Liver (tissue), 3 donors: ENCODE measurements at regions not wholly inside any gene's neighbourhood (a gene's known extent, or its start where the extent isn't known, plus 50 kb on each side); places are given as distances from the start of the nearest gene placed in this dataset.

Source experiments
- ATF3 ChIP-seq: IDR thresholded peaks from 2 replicates; pipeline ENCODE4 v1.6.1; 2016; ENCODE audit warnings: antibody characterized with exemption
- EGR1 ChIP-seq, 2 donors: IDR thresholded peaks; 2 replicates each; pipeline ENCODE4 v1.6.1; 2016 to 2018; ENCODE audit warnings: antibody characterized with exemption in 2 of 2, low read depth in 2 of 2
- GABPA ChIP-seq, 2 donors: IDR thresholded peaks in 1 of 2; conservative IDR thresholded peaks in 1 of 2; 2 replicates each; pipeline ENCODE4 v1.6.1; 2016; ENCODE audit warnings: antibody characterized with exemption in 2 of 2, mild to moderate bottlenecking in 1 of 2, moderate library complexity in 1 of 2
- RAD21 ChIP-seq, 2 donors: IDR thresholded peaks; 2 replicates each; pipeline ENCODE4 v1.6.1; 2016; ENCODE audit warnings: antibody characterized with exemption in 2 of 2, mild to moderate bottlenecking in 2 of 2
- REST ChIP-seq: IDR thresholded peaks from 2 replicates; pipeline ENCODE4 v1.6.1; 2016; ENCODE audit warnings: antibody characterized with exemption, mild to moderate bottlenecking
- TF ChIP-seq, protein P1 (sequence below): fragments of 150-350 bp; IDR thresholded peaks from 2 replicates; pipeline ENCODE4 v1.5.1; 2017; ENCODE audit warnings: improper control_type of control experiment, low read depth, low read length; ENCODE audit not compliant: missing input control
- TF ChIP-seq, protein P2 (sequence below): IDR thresholded peaks from 2 replicates; pipeline ENCODE4 v1.6.1; 2016; ENCODE audit warnings: antibody characterized with exemption
- TF ChIP-seq, protein P3 (sequence below): IDR thresholded peaks from 2 replicates; pipeline ENCODE4 v1.6.1; 2016; ENCODE audit warnings: antibody characterized with exemption
- donor health status: healthy.
- donor health status: healthy.

- TF ChIP-seq, protein P1, sequence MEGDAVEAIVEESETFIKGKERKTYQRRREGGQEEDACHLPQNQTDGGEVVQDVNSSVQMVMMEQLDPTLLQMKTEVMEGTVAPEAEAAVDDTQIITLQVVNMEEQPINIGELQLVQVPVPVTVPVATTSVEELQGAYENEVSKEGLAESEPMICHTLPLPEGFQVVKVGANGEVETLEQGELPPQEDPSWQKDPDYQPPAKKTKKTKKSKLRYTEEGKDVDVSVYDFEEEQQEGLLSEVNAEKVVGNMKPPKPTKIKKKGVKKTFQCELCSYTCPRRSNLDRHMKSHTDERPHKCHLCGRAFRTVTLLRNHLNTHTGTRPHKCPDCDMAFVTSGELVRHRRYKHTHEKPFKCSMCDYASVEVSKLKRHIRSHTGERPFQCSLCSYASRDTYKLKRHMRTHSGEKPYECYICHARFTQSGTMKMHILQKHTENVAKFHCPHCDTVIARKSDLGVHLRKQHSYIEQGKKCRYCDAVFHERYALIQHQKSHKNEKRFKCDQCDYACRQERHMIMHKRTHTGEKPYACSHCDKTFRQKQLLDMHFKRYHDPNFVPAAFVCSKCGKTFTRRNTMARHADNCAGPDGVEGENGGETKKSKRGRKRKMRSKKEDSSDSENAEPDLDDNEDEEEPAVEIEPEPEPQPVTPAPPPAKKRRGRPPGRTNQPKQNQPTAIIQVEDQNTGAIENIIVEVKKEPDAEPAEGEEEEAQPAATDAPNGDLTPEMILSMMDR, result no peak
- no peak for TF ChIP-seq GABPA (IDR thresholded peaks at IDR 0.05 in 1 of 2, conservative IDR thresholded peaks at IDR 0.05 in 1 of 2)
- TF ChIP-seq, protein P2, sequence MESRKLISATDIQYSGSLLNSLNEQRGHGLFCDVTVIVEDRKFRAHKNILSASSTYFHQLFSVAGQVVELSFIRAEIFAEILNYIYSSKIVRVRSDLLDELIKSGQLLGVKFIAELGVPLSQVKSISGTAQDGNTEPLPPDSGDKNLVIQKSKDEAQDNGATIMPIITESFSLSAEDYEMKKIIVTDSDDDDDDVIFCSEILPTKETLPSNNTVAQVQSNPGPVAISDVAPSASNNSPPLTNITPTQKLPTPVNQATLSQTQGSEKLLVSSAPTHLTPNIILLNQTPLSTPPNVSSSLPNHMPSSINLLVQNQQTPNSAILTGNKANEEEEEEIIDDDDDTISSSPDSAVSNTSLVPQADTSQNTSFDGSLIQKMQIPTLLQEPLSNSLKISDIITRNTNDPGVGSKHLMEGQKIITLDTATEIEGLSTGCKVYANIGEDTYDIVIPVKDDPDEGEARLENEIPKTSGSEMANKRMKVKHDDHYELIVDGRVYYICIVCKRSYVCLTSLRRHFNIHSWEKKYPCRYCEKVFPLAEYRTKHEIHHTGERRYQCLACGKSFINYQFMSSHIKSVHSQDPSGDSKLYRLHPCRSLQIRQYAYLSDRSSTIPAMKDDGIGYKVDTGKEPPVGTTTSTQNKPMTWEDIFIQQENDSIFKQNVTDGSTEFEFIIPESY, result no peak
- TF ChIP-seq REST, result no peak
- TF ChIP-seq EGR1 (IDR thresholded peaks at IDR 0.05; ENCODE audit: low read depth in 2 of 2), result no peak
- no peak for TF ChIP-seq RAD21 (IDR thresholded peaks at IDR 0.05)
- TF ChIP-seq, protein P3, sequence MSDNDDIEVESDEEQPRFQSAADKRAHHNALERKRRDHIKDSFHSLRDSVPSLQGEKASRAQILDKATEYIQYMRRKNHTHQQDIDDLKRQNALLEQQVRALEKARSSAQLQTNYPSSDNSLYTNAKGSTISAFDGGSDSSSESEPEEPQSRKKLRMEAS, result no peak
- TF ChIP-seq ATF3, result no peak
Measured at GRCh38 chr5:17403695-17404490, 94.1 kb upstream of the TAF11L2 start.
